Sigmoid colon (tissue), 4 donors: ENCODE measurements at regions not wholly inside any gene's neighbourhood (a gene's known extent, or its start where the extent isn't known, plus 50 kb on each side); places are given as distances from the start of the nearest gene placed in this dataset.

Experiments
- CTCF ChIP-seq, 4 experiments: fragments of 450-650 bp in 3 of 4; fragments of 200-600 bp in 1 of 4; IDR thresholded peaks; one replicate each; pipeline ENCODE4 v1.5.1; 2016 to 2019; ENCODE audit warnings: antibody characterized with exemption in 4 of 4, mild to moderate bottlenecking in 3 of 4, moderate library complexity in 2 of 4
- EP300 ChIP-seq, 4 donors: sonication (generic); formaldehyde crosslinking; IDR thresholded peaks; one replicate each; pipeline ENCODE4 v1.6.1; 2017; ENCODE audit warnings: antibody characterized with exemption in 4 of 4

- TF ChIP-seq CTCF (IDR thresholded peaks at IDR 0.05) (no peak), EP300 (IDR thresholded peaks at IDR 0.05) (no peak)
These were observed 132.9 kb upstream of the PRDX6 start for GRCh38 chr1:173344034-173344743.
